CD4-positive, alpha-beta T cell (primary cell): ENCODE measurements at regions not wholly inside any gene's neighbourhood (a gene's known extent, or its start where the extent isn't known, plus 50 kb on each side); places are given as distances from the start of the nearest gene placed in this dataset.

ENCODE experiments used
- ATAC-seq: fragments of 200-7000 bp; cut with Tn5 transposase; one replicate; pipeline ENCODE4 v1.10.0; 2022; ENCODE audit warnings: mild to moderate bottlenecking; ENCODE audit not compliant: poor library complexity
- CTCF ChIA-PET: fragments of 350-600 bp; sonication (Branson Sonifier 250); formaldehyde crosslinking; loops from one replicate; lab custom pipeline; 2021; ENCODE audit warnings: antibody characterized with exemption, inconsistent platforms; lab: Charles Lee
- POLR2A ChIA-PET: fragments of 350-600 bp; sonication (Branson Sonifier 250); formaldehyde crosslinking; loops from one replicate; lab custom pipeline; 2021; ENCODE audit warnings: antibody characterized with exemption, inconsistent platforms; lab: Charles Lee
- DNase-seq, 14 experiments: peaks; one replicate each; pipeline ENCODE4 v3.0.0-alpha.2; 2013 to 2020; ENCODE audit warnings: mixed read lengths in 2 of 14
- H3K27ac ChIP-seq, 2 donors: one replicate each; pipeline versions ENCODE4 v1.5.1 to v1.7.0; 2013; ENCODE audit warnings: low read length in 2 of 2, low read depth in 1 of 2, mild to moderate bottlenecking in 1 of 2
- H3K27me3 ChIP-seq, 2 experiments: 1 replicate in 1 of 2; 2 replicates in 1 of 2; pipeline versions ENCODE4 v1.6.1 to v1.7.0; 2013; ENCODE audit warnings: low read length in 2 of 2, control low read depth in 1 of 2, mild to moderate bottlenecking in 1 of 2, moderate library complexity in 1 of 2; ENCODE audit not compliant: insufficient read depth in 2 of 2, control insufficient read depth in 1 of 2
- H3K36me3 ChIP-seq: one replicate; pipeline ENCODE4 v1.6.1; 2013; ENCODE audit warnings: low read length, control low read depth; ENCODE audit not compliant: insufficient read depth
- H3K4me1 ChIP-seq: one replicate; pipeline ENCODE4 v1.6.1; 2013; ENCODE audit warnings: low read length, control low read depth; ENCODE audit not compliant: insufficient read depth
- H3K4me3 ChIP-seq: one replicate; pipeline ENCODE4 v1.5.1; 2013; ENCODE audit warnings: mild to moderate bottlenecking, low read length, moderate library complexity
- H3K9me3 ChIP-seq, 2 experiments: 1 replicate in 1 of 2; 2 replicates in 1 of 2; pipeline versions ENCODE4 v1.6.1 to v1.7.0; 2013; ENCODE audit warnings: low read length in 2 of 2, mild to moderate bottlenecking in 2 of 2, control low read depth in 1 of 2, moderate library complexity in 1 of 2; ENCODE audit not compliant: control insufficient read depth in 1 of 2, insufficient read depth in 1 of 2
- H3K27ac Mint-ChIP-seq: one replicate; pipeline ENCODE4 v1.8.0; 2020; ENCODE audit warnings: mixed read lengths
- H3K27me3 Mint-ChIP-seq: one replicate; pipeline ENCODE4 v1.8.0; 2021; ENCODE audit warnings: mixed read lengths
- H3K36me3 Mint-ChIP-seq: one replicate; pipeline ENCODE4 v1.8.0; 2021; ENCODE audit warnings: low read depth, mixed read lengths
- H3K4me1 Mint-ChIP-seq: one replicate; pipeline ENCODE4 v1.8.0; 2021; ENCODE audit warnings: low read depth, mixed read lengths
- H3K4me3 Mint-ChIP-seq: one replicate; pipeline ENCODE4 v1.8.0; 2020; ENCODE audit warnings: mild to moderate bottlenecking, mixed read lengths
- H3K9me3 Mint-ChIP-seq: one replicate; pipeline ENCODE4 v1.8.0; 2020; ENCODE audit warnings: mixed read lengths
- CTCF ChIP-seq: fragments of 200-600 bp; IDR thresholded peaks from one replicate; pipeline ENCODE4 v1.8.0; 2022; ENCODE audit warnings: antibody characterized with exemption, mild to moderate bottlenecking
- intact Hi-C, 2 experiments: fragments of 100-400 bp; cut with DNase I in 1 of 2; cut with micrococcal nuclease in 1 of 2; formaldehyde crosslinking; loops; one replicate each; pipeline versions ENCODE4 v1.15.1 to v1.9.0; 2023 to 2025; cut with DNase I, micrococcal nuclease

GRCh38 chr3:194045289-194045688 lies 90.7 kb upstream of the HES1 start:
- no peak overlapping the region for H3K4me3 ChIP-seq
- POLR2A ChIA-PET, result no interaction called here
- Mint-ChIP-seq H3K9me3 (peaks cover 2% of the 10 kb centered on the region), H3K27ac (no peak overlapping the region), H3K27me3 (no peaks in the 10 kb centered on the region), H3K4me1 (peaks cover 3% of the 10 kb centered on the region), H3K36me3 (no peaks in the 10 kb centered on the region), H3K4me3 (no peak overlapping the region)
- ATAC-seq, result no peak
- H3K36me3 ChIP-seq, result no peaks in the 10 kb centered on the region
- CTCF ChIA-PET, result no interaction called here
- H3K27ac ChIP-seq, result no peak overlapping the region
- no peak for DNase-seq
- peaks cover 0 to 2% of the 10 kb centered on the region in 2 experiments for H3K27me3 ChIP-seq
- intact Hi-C loops, result no loop called here
- no peak for TF ChIP-seq CTCF
- H3K4me1 ChIP-seq, result no peaks in the 10 kb centered on the region
- H3K9me3 ChIP-seq, result peaks cover 0 to 2% of the 10 kb centered on the region in 2 experiments

- Mint-ChIP-seq H3K36me3 (no peaks in the 10 kb centered on the region), H3K27ac (no peak overlapping the region), H3K9me3 (peaks cover 5% of the 10 kb centered on the region), H3K4me1 (peaks cover 3% of the 10 kb centered on the region), H3K4me3 (no peak overlapping the region), H3K27me3 (no peaks in the 10 kb centered on the region)
- CTCF ChIA-PET, result no interaction called here
- H3K4me1 ChIP-seq, result no peaks in the 10 kb centered on the region
- H3K4me3 ChIP-seq, result no peak overlapping the region
- no peaks in the 10 kb centered on the region for H3K36me3 ChIP-seq
- intact Hi-C loops, result no loop called here
- peaks cover 0 to 2% of the 10 kb centered on the region in 2 experiments for H3K27me3 ChIP-seq
- POLR2A ChIA-PET, result no interaction called here
- H3K9me3 ChIP-seq, result peaks cover 0 to 9% of the 10 kb centered on the region in 2 experiments
- ATAC-seq (no peak), DNase-seq (no peak)
- no peak for TF ChIP-seq CTCF
- no peak overlapping the region for H3K27ac ChIP-seq
Observed at GRCh38 chr3:194045919-194046318, 90.0 kb upstream of the HES1 start.

GRCh38 chr3:194046531-194046930 lies 89.4 kb upstream of the HES1 start:
- Histone ChIP-seq H3K9me3 (peaks cover 0 to 15% of the 10 kb centered on the region in 2 experiments), H3K27me3 (peaks cover 0 to 2% of the 10 kb centered on the region in 2 experiments), H3K4me1 (no peaks in the 10 kb centered on the region), H3K36me3 (no peaks in the 10 kb centered on the region), H3K27ac (no peak overlapping the region), H3K4me3 (no peak overlapping the region)
- Mint-ChIP-seq H3K9me3 (peaks cover 5% of the 10 kb centered on the region), H3K4me1 (peaks cover 3% of the 10 kb centered on the region), H3K4me3 (no peak overlapping the region), H3K27me3 (no peaks in the 10 kb centered on the region), H3K36me3 (no peaks in the 10 kb centered on the region), H3K27ac (no peak overlapping the region)
- no peak for TF ChIP-seq CTCF
- DNase-seq, result no peak
- no peak for ATAC-seq
- CTCF ChIA-PET, result no interaction called here
- POLR2A ChIA-PET, result no interaction called here
- intact Hi-C loops, result no loop called here
